ENCODE measurements at regions not wholly inside any gene's neighbourhood (a gene's known extent, or its start where the extent isn't known, plus 50 kb on each side); places are given as distances from the start of the nearest gene placed in this dataset.

- no peak for DNase-seq (ENCODE audit: low read depth)
Measured at GRCh38 chr5:23368393-23368792, 139.0 kb upstream of the PRDM9 start.

DNA sequence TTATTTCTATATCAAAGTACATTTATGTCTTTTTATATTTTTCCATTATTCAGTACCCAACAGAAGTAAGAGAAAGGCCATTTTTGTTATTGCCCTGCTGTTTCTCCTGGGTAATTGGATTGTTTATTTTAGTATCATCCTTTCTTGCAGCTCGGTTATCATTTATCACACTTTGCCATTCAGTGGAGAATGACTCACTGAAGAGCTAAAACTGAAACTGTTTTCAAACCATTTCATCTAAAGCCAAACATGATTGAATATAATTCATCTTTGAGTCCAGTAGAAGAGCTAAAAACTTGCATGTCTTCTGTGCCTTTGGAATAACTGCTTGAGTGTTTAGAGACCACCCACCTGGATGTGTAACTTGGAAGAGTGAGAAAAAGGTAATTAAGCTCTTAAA lies 139.5 kb upstream of the PRDM9 start:
- no peak for DNase-seq (ENCODE audit: low read depth)

DNA sequence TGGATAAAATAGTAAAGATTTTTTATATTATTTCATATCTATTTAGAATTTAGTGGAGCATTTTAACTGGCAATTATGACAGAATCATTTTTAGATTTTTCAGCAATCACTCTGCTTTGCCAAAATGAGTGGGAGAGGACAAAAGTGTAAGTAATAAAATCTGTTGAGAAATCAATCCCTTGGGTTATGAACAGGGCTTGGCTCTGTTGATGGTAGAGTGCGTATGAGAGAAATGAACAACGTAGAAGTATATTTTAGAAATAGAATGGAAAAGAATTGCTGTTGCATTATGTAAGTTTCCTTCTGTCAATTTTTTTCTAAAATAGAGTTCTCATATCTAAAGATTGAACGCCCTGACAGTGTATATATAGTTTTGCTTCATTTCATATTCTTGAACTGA lies 154.1 kb upstream of the PRDM9 start:
- DNase-seq (ENCODE audit: low read depth): no peak

GRCh38 chr5:23352446-23352845 lies 155.0 kb upstream of the PRDM9 start:
- DNase-seq (ENCODE audit: low read depth): peak; percentile 30

DNA sequence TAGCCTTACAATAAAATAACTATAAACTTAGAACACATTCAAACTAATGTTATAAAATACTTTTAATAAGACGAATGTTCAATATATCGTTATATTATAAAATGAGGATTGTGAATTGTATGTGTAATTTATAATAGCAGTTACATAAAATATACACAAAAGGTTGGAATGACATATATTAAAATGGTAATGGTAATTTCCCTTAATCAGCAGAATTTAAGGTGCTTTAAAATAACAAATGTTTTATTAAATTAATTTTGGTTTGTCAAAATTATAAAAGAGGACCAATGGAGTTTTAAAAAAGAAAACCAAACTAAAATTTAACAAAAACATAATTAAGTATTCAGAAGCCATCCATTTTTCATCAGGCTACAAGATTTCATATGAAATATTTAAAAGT lies 164.3 kb upstream of the PRDM9 start:
- no peak for DNase-seq (ENCODE audit: low read depth)

DNA sequence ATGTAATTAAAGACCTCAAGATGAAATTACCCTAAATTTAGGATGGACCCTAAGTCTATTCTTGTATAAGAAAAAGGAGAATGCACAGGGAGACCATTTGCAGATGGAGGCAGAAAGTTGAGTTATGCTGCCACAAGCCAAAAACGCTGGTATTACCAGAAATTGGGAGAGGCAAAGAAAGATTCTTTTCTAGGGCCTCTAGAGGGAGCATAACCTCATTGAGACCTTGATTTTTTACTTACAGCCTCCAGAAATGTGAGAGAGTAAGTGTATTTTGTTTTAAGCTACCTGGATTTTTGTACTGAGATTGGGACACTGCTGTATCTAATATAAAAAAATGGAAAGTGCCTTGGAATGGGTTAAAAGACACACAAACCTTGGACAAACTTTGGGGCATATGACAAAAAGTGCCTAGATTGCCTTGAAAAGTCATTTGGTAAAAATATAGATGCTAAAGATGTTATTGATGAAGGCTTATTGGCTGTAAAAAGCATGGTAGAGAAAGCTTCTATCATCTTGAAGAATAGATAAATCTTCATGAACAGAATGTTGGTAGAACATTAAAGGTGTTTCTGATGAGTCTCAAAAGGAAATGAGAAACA lies 174.7 kb upstream of the PRDM9 start:
- DNase-seq (ENCODE audit: low read depth): peak; percentile 35

GRCh38 chr5:23330726-23331125 lies 176.7 kb upstream of the PRDM9 start:
- DNase-seq (ENCODE audit: low read depth): no peak

DNA sequence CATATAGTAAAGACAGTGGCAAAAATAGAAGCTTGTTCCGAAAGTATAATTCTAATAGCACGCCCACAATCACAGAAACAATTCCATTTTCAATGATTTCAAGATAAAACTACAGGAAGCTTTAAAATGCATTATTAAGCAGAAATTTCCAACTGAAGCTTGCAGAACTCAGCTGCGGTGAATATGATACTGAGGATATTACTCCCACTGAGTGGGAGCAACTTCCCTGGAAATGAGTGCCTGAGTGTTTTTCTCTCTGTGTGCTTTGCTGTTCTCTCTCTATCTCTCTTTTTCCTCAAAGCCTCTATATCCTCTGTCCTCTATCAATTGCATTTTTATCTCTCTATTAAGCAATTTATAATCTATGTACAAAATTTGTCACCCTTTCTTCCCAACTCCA lies 187.5 kb upstream of the PRDM9 start:
- DNase-seq (ENCODE audit: low read depth): no peak

GRCh38 chr5:23318960-23319359 lies 188.4 kb upstream of the PRDM9 start:
- DNase-seq (ENCODE audit: low read depth): no peak

DNA sequence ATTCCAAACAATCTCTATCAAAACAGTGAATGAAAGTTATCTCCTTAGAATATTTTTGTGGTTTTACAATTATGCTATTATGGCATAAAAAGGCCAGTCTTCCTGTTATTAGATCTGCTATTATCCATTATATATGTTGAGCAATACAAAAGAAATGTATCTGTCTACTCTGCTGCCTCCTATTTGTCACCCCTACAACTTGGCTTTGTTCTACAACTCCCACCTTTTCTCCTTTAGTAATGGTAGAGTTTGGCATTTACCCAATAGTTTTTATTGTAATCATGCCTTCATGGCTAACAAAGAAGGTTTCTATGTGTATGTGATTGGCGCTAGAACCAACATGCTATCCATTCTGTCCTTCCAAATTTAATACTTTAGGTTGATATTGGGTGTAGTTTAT lies 189.2 kb upstream of the PRDM9 start:
- DNase-seq (ENCODE audit: low read depth): no peak

DNA sequence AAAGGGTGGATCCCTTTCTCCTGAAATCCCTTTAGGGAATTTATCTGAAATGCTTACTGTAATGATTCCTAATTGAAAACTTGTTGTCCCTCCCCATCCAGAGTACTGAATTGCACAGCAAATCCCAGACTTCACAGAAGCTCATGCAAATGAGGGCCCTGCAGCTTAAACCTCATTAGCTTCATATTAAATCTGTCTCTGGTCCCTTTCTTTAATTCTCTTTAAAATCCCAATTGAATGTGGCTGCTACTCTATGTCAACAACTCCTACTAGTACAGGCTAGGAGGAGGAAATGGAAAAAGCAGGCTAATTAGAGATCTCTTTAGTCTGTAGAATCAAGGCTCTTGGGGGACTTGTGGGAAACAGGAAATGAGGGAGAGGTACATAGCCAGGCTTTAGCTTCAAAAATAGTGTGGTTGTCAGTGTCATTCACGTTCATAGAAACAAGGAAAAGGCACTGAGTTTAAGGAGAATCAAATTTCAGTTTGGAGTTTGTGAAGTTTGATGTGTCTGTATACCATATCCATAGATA lies 191.3 kb upstream of the PRDM9 start:
- DNase-seq (ENCODE audit: low read depth): no peak

GRCh38 chr5:23314827-23315226 lies 192.6 kb upstream of the PRDM9 start:
- peak; percentile 94 for DNase-seq (ENCODE audit: low read depth)

GRCh38 chr5:23305055-23305454 lies 202.4 kb upstream of the PRDM9 start:
- DNase-seq (ENCODE audit: low read depth): no peak

DNA sequence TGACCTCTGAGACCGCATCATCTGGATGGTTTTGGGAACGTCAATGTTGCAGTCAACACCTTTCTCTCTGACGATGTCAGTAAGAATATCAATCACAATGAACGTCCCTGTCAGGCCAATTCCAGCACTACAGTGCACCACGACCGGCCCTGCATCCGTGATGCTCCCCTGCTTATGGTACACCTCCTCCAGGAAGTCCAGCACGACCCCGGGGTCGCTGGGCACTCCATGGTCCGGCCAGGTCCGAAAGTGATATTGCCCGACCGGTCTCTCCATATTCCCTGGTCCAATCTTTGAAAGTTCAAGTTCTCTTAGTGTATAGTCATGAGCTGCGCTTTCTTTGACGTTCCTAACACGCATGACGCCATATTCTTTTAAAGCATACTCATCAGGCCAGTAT lies 203.6 kb upstream of the PRDM9 start:
- no peak for DNase-seq (ENCODE audit: low read depth)

GRCh38 chr5:23303435-23303834 lies 204.0 kb upstream of the PRDM9 start:
- no peak for DNase-seq (ENCODE audit: low read depth)

- DNase-seq (ENCODE audit: low read depth): no peak
Measured at GRCh38 chr5:23302438-23302837, 205.0 kb upstream of the PRDM9 start.

DNA sequence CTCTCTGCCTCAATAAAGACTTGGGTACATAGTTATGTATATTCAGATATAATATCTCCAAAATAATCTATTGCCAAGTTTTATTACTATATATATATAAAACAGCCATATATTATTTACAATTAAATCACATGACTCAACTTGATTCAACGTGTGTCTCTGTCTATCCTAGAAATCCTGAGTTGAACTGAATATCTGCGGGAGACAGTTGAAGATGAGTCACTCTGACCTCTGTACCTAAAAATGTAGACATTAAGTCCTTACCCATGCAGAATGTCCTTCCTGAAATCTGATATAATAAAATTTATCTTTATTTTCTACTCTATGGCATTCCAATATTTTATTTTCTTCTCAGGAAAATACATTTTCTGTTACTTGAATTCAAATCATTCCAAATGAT lies 218.2 kb upstream of the PRDM9 start:
- no peak for DNase-seq (ENCODE audit: low read depth)

DNA sequence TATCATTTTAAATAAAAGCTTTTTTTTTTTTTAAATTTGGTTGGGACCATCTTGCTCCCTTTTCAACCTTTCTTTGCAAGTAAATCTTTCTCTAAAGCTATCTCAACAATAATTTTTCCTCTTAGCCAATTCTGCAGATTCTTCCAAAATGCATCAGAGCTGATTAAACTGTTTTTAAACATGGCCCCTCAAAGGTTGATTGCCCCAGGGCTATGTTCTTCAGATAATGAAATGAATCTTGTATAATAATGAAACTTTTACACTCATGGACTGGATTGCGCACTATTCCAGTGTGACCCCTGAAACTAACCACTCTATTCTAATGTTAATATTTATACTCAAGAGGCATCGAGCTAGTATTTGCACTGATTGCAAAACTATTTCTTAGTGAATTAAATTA lies 222.8 kb upstream of the PRDM9 start:
- no peak for DNase-seq (ENCODE audit: low read depth)

DNA sequence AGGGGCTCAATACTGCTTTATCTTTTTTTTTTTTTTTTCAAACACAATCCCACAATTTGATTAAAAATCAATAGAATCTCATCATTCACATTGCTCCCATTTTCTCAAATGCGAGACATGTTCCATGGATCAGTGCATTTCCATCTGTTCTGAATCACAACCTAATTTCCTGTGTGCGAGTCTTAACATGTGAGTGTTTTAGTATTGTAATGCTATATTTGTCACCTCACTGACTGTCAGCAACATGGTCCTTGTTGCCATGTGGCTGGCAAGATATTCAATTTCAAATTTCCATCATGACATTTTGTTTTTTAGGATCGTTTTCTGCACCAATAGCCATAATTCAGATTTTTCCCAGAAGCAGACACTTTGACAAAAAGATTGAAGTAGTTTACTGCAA lies 233.2 kb upstream of the PRDM9 start:
- DNase-seq (ENCODE audit: low read depth): no peak

DNA sequence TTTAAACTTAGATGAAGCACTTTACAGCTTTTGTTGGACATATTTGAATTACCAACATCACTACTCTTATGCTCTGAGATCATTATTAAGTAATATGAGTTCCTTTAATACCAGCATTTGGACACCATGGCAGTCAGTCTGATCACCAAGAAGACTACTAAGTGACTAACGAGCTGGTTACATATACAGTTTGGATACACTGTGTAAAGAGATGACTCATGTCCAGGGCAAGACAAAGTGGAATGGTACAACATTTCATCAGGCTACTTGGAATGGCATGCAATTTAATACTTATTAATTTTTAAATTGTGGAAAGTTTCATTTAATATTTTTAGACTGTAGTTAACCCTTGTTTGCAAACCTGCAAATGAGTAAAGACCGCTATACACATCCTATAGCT lies 237.4 kb upstream of the PRDM9 start:
- DNase-seq (ENCODE audit: low read depth): peak; percentile 17

- no peak for DNase-seq (ENCODE audit: low read depth)
Measured at GRCh38 chr5:23268136-23268535, 239.3 kb upstream of the PRDM9 start.

GRCh38 chr5:23260621-23261020 lies 246.8 kb upstream of the PRDM9 start:
- DNase-seq (ENCODE audit: low read depth): no peak

DNA sequence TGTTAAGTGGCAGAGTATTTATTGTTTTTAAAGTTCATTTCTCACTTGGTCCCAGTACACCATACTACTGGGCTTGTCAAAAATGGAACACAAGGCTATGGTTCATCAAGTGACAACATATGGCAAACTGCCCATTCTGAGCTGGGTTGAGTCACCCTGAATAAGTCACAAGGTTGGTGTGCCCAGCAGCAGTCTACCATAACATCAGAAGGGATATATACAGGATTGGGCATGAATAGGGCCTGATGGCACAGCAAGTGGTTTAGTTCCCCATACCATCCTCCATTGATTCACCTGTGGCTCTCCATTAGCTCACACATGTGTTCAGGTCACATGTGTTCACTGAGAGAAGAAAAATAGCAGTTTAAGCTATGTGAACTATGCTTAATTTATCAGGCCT lies 249.8 kb upstream of the PRDM9 start:
- DNase-seq (ENCODE audit: low read depth): peak; percentile 70

DNA sequence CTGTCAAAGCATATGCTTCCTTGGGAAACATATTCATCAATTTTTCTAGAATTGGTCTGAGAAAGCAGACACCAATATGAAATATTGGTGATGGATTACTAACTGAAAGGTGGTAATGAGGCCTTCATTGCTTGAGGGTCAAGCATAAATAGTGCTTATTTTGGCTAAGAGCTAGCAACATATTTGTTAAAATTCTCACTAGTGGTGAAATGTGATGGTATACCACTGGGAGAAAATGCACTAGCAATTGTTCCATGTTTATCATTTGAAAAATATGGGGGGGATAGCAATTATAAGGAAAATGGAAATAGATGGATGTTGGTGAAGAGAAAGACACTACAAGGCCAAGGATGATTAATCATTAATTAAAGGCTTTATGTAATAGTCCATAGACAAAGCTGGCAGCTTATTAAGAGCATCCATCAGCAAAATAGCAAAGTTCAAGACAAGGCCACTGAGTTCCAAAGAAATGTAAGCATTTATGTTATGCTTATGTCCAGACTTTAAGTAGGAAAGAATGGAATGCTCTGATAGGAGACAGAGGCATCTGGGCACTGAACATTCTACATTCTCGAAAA lies 253.7 kb upstream of the PRDM9 start:
- no peak for DNase-seq (ENCODE audit: low read depth)
